Sciatic nerve (tissue), 2 donors: ENCODE measurements at regions not wholly inside any gene's neighbourhood (a gene's known extent, or its start where the extent isn't known, plus 50 kb on each side); places are given as distances from the start of the nearest gene placed in this dataset.
A peak's percentile ranks its signal among the peaks of the same experiment; 100 is the strongest.
"Not testable (repeated sequence)": the region's sequence is repeated elsewhere in the genome, so short reads cannot be mapped to it uniquely, and the experiment has no call there.

Experiments used
- ATAC-seq: fragments of 200-7000 bp; cut with Tn5 transposase; one replicate; pipeline ENCODE4 v1.9.1; 2020; ENCODE audit warnings: mild to moderate bottlenecking, moderate library complexity
- DNase-seq: peaks from one replicate; pipeline ENCODE4 v3.0.0-alpha.2; 2020; ENCODE audit warnings: low spot score
- intact Hi-C: fragments of 100-400 bp; cut with DNase I; formaldehyde crosslinking; loops from one replicate; pipeline ENCODE4 v1.14.2; 2022
- donor health status: DM: no; HTN: no; CAD: no.
- donor health status: DM: no; HTN: no; CAD: no.

DNA sequence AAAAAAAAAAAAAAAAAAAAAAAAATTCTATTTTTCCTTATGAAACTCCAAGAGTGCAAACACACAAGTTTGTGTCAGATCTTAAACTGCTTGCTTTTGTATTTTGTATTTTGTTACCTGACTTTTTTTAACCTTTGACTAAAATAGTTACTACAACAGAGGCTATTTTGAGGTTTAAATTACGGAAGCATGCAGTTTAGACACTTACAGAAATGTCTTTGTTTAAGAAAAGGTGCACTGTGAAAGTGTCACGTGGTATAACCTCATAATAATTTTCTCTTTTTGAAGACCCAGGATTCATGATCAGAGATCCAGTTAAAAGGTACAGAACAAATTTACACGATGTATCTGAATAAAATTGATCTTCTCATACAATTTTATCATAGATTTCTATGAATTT lies 152.4 kb downstream of the SPIN4 start:
- ATAC-seq, intact Hi-C loops, DNase-seq: not testable (repeated sequence)

DNA sequence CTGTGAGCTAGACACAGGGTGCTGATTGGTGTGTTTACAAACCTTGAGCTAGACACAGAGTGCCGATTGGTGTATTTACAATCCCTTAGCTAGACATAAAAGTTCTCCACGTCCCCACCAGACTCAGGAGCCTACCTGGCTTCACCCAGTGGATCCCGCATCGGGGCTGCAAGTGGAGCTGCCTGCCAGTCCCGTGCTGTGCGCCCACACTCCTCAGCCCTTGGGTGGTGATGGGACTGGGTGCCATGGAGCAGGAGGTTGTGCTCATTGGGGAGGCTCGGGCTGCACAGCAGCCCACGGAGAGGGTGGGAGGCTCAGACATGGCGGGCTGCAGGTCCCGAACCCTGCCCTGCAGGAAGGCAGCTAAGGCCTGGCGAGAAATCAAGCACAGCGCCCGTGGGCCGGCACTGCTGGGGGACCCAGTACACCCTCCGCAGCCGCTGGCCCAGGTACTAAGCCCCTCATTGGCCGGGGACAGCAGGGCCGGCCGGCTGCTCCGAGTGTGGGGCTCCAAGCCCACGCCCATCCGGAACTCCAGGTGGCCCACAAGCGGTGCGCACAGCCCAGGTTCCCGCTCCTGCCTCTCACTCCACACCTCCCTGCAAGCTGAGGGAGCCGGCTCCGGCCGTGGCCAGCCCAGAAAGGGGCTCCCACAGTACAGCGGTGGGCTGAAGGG lies 158.6 kb downstream of the SPIN4 start:
- DNase-seq: peak; percentile 33
- not testable (repeated sequence) for ATAC-seq

DNA sequence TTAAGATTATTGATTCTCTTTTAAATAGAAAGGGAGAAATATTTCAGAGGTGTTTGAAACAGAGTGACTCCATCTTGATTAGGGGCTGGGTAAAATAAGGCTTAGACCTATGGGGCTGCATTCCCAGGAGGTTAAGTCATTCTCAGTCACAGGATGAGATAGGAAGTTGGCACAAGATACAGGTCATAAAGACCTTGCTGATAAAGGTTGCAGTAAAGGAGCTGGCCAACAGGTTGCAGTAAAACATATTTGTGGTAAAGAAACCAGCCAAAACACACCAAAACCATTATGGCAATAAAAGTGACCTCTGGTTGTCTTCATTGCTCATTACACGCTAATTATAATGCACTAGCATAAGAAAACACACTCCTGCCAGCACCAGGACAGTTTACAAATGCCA lies 165.0 kb downstream of the SPIN4 start:
- DNase-seq: no peak
- intact Hi-C loops: no loop called here
- ATAC-seq: no peak

More for the DNA sequence above, 158.6 kb downstream of the SPIN4 start:
- intact Hi-C loops: not testable (repeated sequence)

DNA sequence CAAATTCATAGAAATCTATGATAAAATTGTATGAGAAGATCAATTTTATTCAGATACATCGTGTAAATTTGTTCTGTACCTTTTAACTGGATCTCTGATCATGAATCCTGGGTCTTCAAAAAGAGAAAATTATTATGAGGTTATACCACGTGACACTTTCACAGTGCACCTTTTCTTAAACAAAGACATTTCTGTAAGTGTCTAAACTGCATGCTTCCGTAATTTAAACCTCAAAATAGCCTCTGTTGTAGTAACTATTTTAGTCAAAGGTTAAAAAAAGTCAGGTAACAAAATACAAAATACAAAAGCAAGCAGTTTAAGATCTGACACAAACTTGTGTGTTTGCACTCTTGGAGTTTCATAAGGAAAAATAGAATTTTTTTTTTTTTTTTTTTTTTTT lies 171.3 kb downstream of the SPIN4 start:
- intact Hi-C loops, DNase-seq, ATAC-seq: not testable (repeated sequence)

DNA sequence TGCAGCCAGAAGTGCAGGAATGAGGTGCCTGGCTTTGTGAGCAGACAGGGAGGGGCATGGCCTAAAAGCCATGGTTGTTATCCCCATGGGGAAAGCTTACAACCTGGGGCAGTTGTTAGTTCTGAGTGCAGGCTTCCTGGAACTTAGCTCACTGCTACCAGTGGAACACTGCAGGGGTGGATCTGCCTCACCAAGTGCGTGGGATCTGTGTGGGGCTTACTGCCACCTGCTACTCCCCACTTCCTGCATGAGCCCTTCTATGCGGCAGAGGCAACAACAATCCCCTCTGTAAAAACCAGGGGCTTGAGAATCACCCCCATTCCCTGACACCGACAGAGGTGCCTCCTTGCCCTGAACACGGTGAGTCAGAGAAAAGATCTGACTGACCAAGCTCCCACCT lies 174.6 kb downstream of the SPIN4 start:
- DNase-seq, ATAC-seq, intact Hi-C loops: not testable (repeated sequence)

DNA sequence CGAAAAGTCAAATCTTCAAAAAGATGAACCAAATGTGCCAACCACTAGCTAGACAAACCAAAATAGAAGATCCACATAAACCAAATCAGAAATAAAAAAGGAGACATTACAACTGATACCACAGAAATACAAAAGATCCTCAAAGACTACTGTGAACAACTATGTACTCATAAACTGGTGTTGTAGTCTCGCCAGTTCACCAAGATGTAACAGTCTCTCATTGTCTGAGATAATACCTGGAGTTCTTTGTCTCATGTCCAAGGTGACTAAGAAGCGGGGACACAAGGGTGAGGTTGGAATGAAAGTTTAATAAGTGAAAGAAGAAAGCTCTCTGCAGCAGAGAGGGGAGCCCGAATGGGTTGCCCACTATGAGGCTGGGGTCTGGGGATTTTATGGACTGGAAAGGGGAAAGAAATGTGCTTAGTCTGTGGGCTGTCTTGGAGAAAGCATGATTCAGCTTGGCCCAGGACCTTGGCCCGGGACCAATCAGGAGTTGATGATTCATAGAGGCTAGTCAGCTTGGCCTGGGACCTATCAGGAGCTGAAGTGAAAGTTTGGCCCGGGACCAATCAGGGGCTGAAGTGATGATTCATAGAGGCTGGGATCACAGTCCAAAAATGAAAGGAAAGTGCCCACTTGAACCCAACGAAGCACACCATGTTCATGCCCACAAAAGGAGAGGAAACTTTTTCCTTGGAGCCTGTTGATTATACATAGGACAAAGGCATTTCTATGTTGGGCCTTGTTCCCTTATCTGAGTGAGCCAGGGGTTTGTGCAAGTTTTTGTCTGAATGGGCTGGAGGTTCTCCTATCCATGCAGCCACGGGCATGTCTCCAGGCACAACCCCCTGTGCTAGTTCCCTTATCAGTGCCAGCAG lies 177.1 kb downstream of the SPIN4 start:
- DNase-seq, intact Hi-C loops: not testable (repeated sequence)
- ATAC-seq: peak; percentile 30

DNA sequence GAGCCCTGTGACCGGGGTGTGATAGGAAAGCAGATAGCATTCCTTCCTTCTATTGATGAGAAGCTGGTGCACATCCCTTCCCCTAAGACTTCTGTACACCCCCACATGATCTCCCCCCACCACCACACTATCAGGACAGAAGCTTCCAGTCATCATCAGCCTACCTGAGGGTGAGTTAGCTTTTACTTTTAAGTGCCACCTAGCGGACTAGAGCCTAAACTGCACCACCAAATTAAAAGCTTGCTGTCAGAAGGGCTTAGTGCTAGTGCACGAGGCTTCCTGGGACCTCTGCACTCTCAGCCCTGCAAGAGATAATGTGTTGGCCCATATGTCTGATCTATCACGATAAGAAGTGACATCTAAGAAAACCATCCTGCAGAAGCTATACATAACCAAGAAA lies 181.7 kb downstream of the SPIN4 start:
- ATAC-seq, DNase-seq, intact Hi-C loops: not testable (repeated sequence)

DNA sequence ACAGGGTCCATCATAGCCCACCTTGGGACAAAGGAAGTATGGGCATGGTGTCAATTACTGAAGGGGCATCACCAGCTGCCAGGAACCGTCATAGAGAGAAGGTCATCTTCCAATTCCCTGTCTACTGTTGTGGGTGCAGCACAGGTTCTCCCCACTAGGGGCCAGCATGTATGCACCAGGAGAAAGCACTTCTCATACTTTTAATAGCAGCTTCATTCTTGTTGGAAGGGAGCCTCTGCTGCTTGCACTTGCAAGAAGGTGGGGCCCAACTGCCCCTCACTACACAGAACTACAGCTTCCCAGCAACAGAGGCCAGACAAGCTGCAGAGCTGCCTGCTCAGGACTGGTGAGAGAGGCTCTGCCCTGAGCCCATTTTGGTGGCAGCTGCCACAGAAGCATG lies 182.2 kb downstream of the SPIN4 start:
- DNase-seq, intact Hi-C loops, ATAC-seq: not testable (repeated sequence)

DNA sequence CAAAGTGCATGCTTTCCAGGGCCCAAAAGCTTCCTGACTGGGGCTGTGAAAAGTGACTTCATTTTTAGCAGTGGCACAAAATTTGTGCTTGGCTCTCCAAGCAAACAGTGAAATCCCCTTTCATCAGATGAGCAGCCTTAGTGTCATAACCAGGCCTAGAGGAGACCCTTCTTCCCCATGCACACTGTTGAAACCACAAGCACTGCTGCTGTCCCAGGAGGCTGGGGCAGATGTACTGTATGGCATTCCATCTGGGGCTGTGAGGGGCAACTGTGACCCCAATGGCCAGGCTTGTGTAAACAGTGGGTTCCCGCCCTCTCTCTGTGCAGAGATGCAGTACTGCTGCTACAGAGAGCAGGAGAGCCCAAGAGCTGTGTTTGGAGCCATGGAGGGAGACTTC lies 184.1 kb downstream of the SPIN4 start:
- DNase-seq, intact Hi-C loops, ATAC-seq: not testable (repeated sequence)

DNA sequence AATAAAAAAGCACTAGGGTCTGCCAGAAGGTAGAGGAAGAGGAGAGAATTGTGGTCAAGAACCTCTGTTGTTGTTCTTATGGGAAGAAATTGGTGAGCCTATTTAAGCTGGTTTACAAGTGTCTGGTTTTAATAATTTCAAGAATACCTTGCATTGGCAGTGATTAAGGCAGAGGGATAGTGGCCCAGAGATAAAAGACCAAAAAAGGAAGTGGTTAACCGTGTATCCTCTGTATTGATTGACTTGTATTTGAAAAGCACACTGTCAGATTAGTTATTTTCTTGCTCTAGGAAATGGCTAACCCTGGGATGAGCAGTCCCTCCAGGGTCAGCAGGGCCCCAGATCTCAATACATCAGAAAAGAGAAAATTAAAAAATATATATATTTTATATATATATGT lies 190.1 kb downstream of the SPIN4 start:
- intact Hi-C loops, DNase-seq, ATAC-seq: not testable (repeated sequence)

DNA sequence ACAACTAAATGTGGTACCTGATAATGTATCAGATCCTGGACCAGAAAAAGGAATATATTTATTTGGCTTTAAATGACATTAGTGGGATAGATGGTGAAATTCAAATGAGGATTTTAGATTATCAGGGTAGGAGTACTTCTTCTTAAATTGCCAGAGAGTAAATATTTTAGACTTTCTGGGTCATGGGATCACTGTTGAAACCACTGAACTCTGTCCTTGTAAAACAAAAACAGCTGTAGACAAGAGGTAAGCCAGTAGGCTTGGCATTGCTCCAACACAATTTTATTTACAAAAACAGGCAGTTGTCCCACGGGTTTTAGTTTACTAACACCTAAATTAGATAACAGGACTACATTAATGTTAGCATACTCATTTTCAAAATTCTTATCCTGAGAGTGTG lies 190.8 kb downstream of the SPIN4 start:
- ATAC-seq, DNase-seq, intact Hi-C loops: not testable (repeated sequence)

DNA sequence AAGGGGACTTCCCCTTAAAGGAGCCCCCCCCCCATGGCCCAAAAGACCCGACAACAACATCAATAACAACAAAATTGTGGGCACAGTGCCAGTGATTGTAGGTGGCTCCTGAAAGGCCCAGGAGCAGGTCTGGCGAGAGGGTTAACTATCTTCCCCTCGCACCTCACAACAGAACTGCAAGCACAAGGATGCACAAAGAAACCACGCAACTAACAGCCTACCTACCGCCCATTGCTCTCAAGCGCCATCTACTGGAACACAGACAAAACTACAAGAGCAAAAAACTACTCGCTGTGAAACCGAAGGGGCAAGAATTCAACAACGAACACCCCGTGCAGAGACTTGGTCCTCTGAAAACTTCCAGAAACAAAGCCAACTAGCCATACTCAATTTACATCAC lies 205.6 kb downstream of the SPIN4 start:
- DNase-seq, ATAC-seq, intact Hi-C loops: not testable (repeated sequence)

DNA sequence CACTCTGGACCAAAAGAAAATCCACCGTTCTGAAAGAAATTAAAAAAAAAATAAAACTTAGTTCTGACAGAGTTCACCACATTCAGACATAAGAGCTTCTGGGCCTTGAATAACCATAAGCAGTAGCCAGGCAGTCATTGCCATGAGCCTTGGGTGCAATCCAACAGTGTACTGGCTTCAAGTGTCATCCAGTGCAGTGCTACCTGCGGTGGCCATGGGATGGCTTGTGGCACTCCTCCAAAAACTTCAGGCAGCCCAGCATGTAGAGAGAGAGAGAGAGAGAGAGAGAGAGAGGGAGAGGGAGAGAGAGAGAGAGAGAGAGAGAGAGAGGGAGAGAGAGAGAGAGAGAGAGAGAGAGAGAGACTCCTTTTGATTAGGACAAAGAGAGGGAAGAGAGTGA lies 208.5 kb downstream of the SPIN4 start:
- DNase-seq, ATAC-seq, intact Hi-C loops: not testable (repeated sequence)

DNA sequence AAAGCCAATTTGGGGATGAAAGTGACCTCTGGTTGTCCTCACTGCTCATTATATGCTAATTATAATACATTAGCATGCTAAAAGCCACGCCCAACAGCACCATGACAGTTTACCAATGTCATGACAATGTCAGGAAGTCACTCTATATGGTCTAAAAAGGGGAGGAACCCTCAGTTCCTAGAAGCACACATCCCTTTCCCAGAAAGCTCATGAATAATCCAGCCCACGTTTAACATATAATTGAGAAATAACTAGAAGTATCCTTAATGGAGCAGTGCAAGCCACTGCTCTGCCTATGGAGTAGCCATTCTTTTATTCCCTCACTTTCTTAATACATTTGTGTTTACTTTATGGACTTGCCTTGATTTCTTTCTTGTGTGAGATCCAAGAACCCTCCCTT lies 215.3 kb downstream of the SPIN4 start:
- ATAC-seq, intact Hi-C loops: not testable (repeated sequence)

DNA sequence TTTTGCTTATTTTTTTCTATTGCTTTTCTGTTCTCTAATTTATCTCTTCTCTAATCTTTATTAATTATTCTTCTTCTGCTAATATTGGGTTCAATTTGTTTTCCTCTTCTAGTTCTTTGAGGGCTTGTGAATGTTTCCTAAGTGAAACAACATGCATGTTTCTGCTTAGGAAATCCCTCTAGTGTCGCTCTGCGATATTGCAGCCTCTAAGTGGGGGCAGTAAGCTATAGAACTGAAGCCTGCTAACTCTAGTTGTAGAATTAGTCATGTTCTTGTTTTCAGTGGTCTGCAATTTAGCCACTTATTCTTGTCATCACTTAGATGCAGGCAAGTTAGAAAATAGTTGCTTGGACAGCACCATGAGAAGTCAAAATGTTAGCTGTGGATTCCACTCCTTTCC lies 222.6 kb downstream of the SPIN4 start:
- intact Hi-C loops: no loop called here
- ATAC-seq: no peak
- DNase-seq: no peak

More for the DNA sequence above, 215.3 kb downstream of the SPIN4 start:
- not testable (repeated sequence) for DNase-seq

DNA sequence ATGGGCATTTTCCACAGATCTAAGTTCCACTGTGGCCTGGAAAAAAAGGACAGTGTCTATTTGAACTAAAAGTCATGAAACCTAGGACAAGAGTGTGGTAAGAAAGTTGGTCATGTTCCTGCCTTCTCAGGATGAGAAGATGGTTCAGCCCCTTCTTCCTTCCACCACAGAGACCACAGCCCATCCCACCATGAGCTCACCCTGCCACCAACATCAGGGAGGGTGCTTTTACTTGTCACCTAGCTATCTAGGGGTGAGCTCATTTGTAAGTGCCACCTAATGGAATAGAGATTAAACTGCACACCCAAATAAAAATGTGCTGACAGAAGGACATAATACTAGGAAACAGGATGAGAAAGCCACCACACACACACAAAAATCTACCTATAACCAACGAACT lies 235.9 kb downstream of the SPIN4 start:
- ATAC-seq: no peak
- intact Hi-C loops: no loop called here
- no peak for DNase-seq

DNA sequence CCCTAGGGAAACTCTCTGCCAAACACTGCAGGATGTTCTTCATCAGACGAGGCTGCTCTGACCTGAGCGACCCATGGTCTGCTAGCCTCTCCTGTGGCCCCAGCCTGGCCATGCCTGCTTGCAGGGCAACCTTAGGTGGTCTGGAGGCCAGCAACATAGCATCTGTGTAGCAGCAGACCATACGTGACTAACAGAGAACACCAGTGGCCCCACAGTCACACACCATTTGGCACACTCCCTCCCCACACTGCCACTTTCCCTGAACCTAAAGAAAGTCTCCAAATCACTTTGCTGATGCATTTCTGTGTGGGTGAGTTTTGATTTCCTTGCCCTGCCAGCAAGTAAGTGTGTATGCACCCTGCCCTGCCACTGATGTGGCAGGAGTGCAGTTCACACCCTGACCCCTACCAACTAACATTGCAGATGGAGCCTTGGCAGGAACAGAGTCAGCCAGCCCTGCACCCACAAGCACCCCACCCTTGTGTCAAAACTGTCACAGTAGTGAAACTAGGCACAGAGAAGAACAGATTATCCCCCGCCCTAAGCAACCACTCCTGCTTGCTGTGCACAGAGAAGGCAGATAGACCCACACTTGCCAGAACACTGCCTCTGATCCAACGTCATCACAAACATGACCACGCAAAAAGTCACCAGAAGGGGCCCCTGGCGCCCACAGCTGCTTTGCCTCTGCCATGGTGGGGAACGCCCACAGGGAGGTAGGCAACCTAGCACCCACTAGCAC lies 249.1 kb downstream of the SPIN4 start:
- no peak for ATAC-seq
- no peak for DNase-seq
- intact Hi-C loops: no loop called here

DNA sequence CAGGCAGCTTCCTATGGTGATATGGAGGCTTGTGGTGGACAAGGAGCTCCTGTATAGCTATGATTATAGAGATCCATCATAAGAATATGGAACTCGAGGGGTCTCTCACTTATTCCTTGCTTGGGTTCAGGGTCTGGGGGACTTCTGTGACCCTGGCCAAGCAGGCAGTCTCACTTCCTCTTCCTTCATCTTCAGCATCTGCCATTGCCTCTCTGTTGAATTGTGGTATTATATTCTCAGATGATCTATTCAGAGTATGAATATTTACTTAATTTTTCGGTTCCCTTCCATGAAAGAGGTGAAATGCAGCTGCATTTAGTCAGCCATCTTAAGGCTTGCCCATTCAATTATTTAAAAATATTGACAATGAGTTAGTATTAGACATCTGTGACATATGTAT lies 292.9 kb downstream of the SPIN4 start:
- intact Hi-C loops: no loop called here
- no peak for ATAC-seq
- DNase-seq: no peak

DNA sequence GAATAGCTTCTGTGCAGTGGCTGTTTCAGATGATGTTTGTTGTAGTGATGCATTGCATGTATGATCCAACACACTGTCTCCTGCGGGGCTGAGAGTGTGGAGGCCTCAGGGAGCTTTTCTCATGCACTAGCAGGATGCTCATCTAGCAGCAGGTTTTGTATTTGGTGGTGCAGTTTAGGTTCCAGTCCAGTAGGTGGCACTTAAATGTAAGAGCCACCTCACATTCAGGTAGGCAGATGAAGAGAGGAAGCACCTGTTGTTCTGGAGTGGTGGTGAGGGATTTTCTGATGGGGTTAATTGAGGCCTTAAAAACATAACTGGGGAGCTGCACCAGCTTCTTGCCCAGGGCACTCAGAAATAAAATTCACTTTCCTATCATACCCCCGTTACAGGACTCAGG lies 300.9 kb downstream of the SPIN4 start:
- no peak for ATAC-seq
- intact Hi-C loops: no loop called here

More for the DNA sequence above, 300.9 kb downstream of the SPIN4 start:
- no peak for DNase-seq
